Activated naive CD4-positive, alpha-beta T cell treated with anti-CD3 and anti-CD28 coated beads, Interleukin-2, amount 50 U/mL, for 72 hours (primary cell): ENCODE measurements at regions not wholly inside any gene's neighbourhood (a gene's known extent, or its start where the extent isn't known, plus 50 kb on each side); places are given as distances from the start of the nearest gene placed in this dataset.
"Not testable (repeated sequence)": the region's sequence is repeated elsewhere in the genome, so short reads cannot be mapped to it uniquely, and the experiment has no call there.

Experiments used
- ATAC-seq, 2 donors: fragments of 150-1000 bp; cut with Tn5 transposase; 2 replicates each; pipeline ENCODE4 v1.10.0; 2021; ENCODE audit warnings: mild to moderate bottlenecking in 2 of 2, moderate library complexity in 2 of 2
- DNase-seq, 2 donors: peaks; one replicate each; pipeline ENCODE4 v3.0.0; 2021 to 2022; ENCODE audit warnings: low spot score in 2 of 2
- H3K27ac Mint-ChIP-seq, 2 donors: one replicate each; pipeline ENCODE4 v1.8.0; 2022; ENCODE audit warnings: mild to moderate bottlenecking in 2 of 2, mixed read lengths in 2 of 2
- H3K36me3 Mint-ChIP-seq, 2 donors: one replicate each; pipeline ENCODE4 v1.8.0; 2022; ENCODE audit warnings: mixed read lengths in 2 of 2
- H3K9me3 Mint-ChIP-seq, 2 donors: one replicate each; pipeline ENCODE4 v1.8.0; 2022; ENCODE audit warnings: mixed read lengths in 2 of 2

- not testable (repeated sequence) for H3K27ac Mint-ChIP-seq, DNase-seq, H3K36me3 Mint-ChIP-seq, ATAC-seq
- H3K9me3 Mint-ChIP-seq: peaks cover 10 to 12% of the 10 kb centered on the region in 2 donors
Measured at GRCh38 chr7:153958381-153958780, 93.8 kb upstream of the DPP6 start.

GRCh38 chr7:153958789-153959188, 93.4 kb upstream of the DPP6 start:
- not testable (repeated sequence) for DNase-seq, H3K36me3 Mint-ChIP-seq, H3K27ac Mint-ChIP-seq, ATAC-seq
- H3K9me3 Mint-ChIP-seq: peaks cover 10 to 12% of the 10 kb centered on the region in 2 donors

GRCh38 chr7:153964481-153965112, 87.6 kb upstream of the DPP6 start:
- not testable (repeated sequence) for H3K9me3 Mint-ChIP-seq, ATAC-seq, H3K27ac Mint-ChIP-seq, DNase-seq
- peaks cover 0 to 12% of the 10 kb centered on the region in 2 donors for H3K36me3 Mint-ChIP-seq

- H3K9me3 Mint-ChIP-seq, H3K36me3 Mint-ChIP-seq, H3K27ac Mint-ChIP-seq, ATAC-seq, DNase-seq: not testable (repeated sequence)
Measured at GRCh38 chr7:153969016-153969415, 83.2 kb upstream of the DPP6 start.

GRCh38 chr7:153974603-153975002, 77.6 kb upstream of the DPP6 start:
- not testable (repeated sequence) for DNase-seq, ATAC-seq, H3K36me3 Mint-ChIP-seq, H3K27ac Mint-ChIP-seq, H3K9me3 Mint-ChIP-seq

GRCh38 chr7:153976745-153977144, 75.5 kb upstream of the DPP6 start:
- not testable (repeated sequence) for DNase-seq, H3K27ac Mint-ChIP-seq, ATAC-seq
- Mint-ChIP-seq H3K9me3 (peaks cover 13 to 20% of the 10 kb centered on the region in 2 donors), H3K36me3 (peaks cover 0 to 13% of the 10 kb centered on the region in 2 donors)

- Mint-ChIP-seq H3K9me3 (peaks cover 13 to 22% of the 10 kb centered on the region in 2 donors), H3K36me3 (peaks cover 0 to 19% of the 10 kb centered on the region in 2 donors)
- not testable (repeated sequence) for ATAC-seq, DNase-seq, H3K27ac Mint-ChIP-seq
Measured at GRCh38 chr7:153983186-153983585, 69.0 kb upstream of the DPP6 start.

- ATAC-seq, H3K36me3 Mint-ChIP-seq, DNase-seq, H3K27ac Mint-ChIP-seq, H3K9me3 Mint-ChIP-seq: not testable (repeated sequence)
Measured at GRCh38 chr7:153989066-153989627, 63.1 kb upstream of the DPP6 start.

- not testable (repeated sequence) for H3K27ac Mint-ChIP-seq
Measured at GRCh38 chr7:153989742-153990425, 62.3 kb upstream of the DPP6 start.

GRCh38 chr7:153991471-153991870, 60.7 kb upstream of the DPP6 start:
- DNase-seq, H3K27ac Mint-ChIP-seq, H3K9me3 Mint-ChIP-seq, ATAC-seq, H3K36me3 Mint-ChIP-seq: not testable (repeated sequence)

More at GRCh38 chr7:153989742-153990425, 62.3 kb upstream of the DPP6 start:
- ATAC-seq: peak in 1 of 2 donors; percentile 66
- DNase-seq, H3K36me3 Mint-ChIP-seq, H3K9me3 Mint-ChIP-seq: not testable (repeated sequence)

- not testable (repeated sequence) for H3K27ac Mint-ChIP-seq, ATAC-seq, H3K36me3 Mint-ChIP-seq, DNase-seq, H3K9me3 Mint-ChIP-seq
Measured at GRCh38 chr7:153993402-153993801, 58.8 kb upstream of the DPP6 start.

GRCh38 chr7:153998896-153999295, 53.3 kb upstream of the DPP6 start:
- ATAC-seq, H3K27ac Mint-ChIP-seq, H3K36me3 Mint-ChIP-seq, H3K9me3 Mint-ChIP-seq, DNase-seq: not testable (repeated sequence)
